ENCODE measurements at regions not wholly inside any gene's neighbourhood (a gene's known extent, or its start where the extent isn't known, plus 50 kb on each side); places are given as distances from the start of the nearest gene placed in this dataset.

DNA sequence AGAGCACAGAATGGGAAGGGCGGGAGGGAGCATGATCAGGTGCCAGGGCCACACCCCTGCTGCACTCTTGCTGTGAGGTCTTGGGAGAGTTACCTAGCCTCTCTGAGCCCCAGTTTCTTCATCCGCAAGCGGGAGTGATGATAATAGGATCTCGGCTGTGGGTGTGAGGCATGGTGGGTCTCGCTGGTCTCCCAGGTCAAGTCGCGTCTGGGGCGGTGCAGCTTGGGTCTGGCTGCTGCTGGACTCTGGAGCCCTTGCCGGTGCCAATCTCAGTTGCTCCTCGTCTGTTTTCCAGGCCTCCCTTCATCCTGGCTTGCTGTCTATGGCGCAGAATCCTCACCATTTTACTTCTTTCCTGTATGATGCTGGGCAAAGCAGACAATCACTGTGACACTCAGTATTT, 130.3 kb upstream of the RAB12 start:
- POLR2A ChIA-PET, result no interaction called here
- ATAC-seq (replicated peaks in 1 of 4), result no peak
- CTCF ChIA-PET, result no interaction called here
- no peaks in the 10 kb centered on the region for H3K9me3 Mint-ChIP-seq
- H3K9me3 ChIP-seq, result no peaks in the 10 kb centered on the region
- H3K4me3 Mint-ChIP-seq, result no peak overlapping the region
- H3K27me3 ChIP-seq (replicated peaks in 1 of 2; ENCODE audit: control insufficient read depth in 2 of 2, extremely low read depth in 1 of 2, insufficient read depth in 2 of 2, low read length in 1 of 2), result peaks cover 0 to 2% of the 10 kb centered on the region in 2 experiments
- no peak overlapping the region for H3K4me3 ChIP-seq (ENCODE audit: control insufficient read depth in 1 of 2, extremely low read depth in 1 of 2, low read length in 1 of 2)
- H3K27ac Mint-ChIP-seq, result no peak overlapping the region
- H3K4me1 Mint-ChIP-seq, result peaks cover 0 to 5% (median 0%) of the 10 kb centered on the region in 3 donors
- H3K4me1 ChIP-seq (ENCODE audit: control insufficient read depth in 1 of 2, extremely low read depth in 1 of 2, insufficient read depth in 2 of 2, low read length in 2 of 2), result no peaks in the 10 kb centered on the region
- WGBS (ENCODE audit: insufficient coverage), result 94% methylated on average over 9 of the region's 11 CpGs
- no peak for DNase-seq
- peaks cover 16 to 24% of the 10 kb centered on the region in 2 donors for H3K27me3 Mint-ChIP-seq
- no peaks in the 10 kb centered on the region for H3K36me3 Mint-ChIP-seq
- no peak overlapping the region for H3K27ac ChIP-seq (ENCODE audit: low read length)
- no peaks in the 10 kb centered on the region for H3K36me3 ChIP-seq (ENCODE audit: control insufficient read depth in 2 of 2, extremely low read depth in 1 of 2, insufficient read depth in 1 of 2, low read length in 1 of 2)

DNA sequence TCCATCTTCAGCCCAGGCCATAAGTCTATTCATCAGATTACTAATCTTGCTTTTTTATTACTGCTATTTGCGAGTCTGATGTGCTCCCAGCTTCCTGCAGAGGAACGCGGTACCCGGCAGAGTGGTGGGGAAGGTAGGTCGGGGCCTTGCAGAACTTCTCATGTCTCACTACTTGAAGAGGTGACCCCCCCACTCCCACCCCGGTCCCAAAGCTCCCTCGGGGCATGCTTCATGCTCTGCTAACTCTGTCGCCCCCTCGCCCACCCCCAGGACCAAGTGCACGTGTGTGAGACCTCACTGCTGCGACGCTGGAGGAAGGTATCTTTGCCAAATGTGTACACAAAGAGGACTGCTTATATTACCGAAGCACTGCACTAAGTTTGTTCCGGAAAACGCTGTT, 129.4 kb upstream of the RAB12 start:
- Histone ChIP-seq H3K9me3 (no peaks in the 10 kb centered on the region), H3K36me3 (ENCODE audit: control insufficient read depth in 2 of 2, extremely low read depth in 1 of 2, insufficient read depth in 1 of 2, low read length in 1 of 2) (no peaks in the 10 kb centered on the region), H3K27me3 (replicated peaks in 1 of 2; ENCODE audit: control insufficient read depth in 2 of 2, extremely low read depth in 1 of 2, insufficient read depth in 2 of 2, low read length in 1 of 2) (peaks cover 0 to 2% of the 10 kb centered on the region in 2 experiments), H3K4me1 (ENCODE audit: control insufficient read depth in 1 of 2, extremely low read depth in 1 of 2, insufficient read depth in 2 of 2, low read length in 2 of 2) (no peaks in the 10 kb centered on the region), H3K4me3 (ENCODE audit: control insufficient read depth in 1 of 2, extremely low read depth in 1 of 2, low read length in 1 of 2) (no peak overlapping the region), H3K27ac (ENCODE audit: low read length) (no peak overlapping the region)
- H3K9me3 Mint-ChIP-seq, result no peaks in the 10 kb centered on the region
- no peak overlapping the region for H3K4me3 Mint-ChIP-seq
- WGBS (ENCODE audit: insufficient coverage), result 93% methylated on average over 3 of the region's 15 CpGs
- no peak overlapping the region for H3K27ac Mint-ChIP-seq
- CTCF ChIA-PET, result no interaction called here
- no peak for DNase-seq
- H3K27me3 Mint-ChIP-seq, result peaks cover 21 to 24% of the 10 kb centered on the region in 2 donors
- POLR2A ChIA-PET, result no interaction called here
- H3K4me1 Mint-ChIP-seq, result peaks cover 0 to 5% (median 0%) of the 10 kb centered on the region in 3 donors
- ATAC-seq (replicated peaks in 1 of 4), result no peak
- H3K36me3 Mint-ChIP-seq, result no peaks in the 10 kb centered on the region

DNA sequence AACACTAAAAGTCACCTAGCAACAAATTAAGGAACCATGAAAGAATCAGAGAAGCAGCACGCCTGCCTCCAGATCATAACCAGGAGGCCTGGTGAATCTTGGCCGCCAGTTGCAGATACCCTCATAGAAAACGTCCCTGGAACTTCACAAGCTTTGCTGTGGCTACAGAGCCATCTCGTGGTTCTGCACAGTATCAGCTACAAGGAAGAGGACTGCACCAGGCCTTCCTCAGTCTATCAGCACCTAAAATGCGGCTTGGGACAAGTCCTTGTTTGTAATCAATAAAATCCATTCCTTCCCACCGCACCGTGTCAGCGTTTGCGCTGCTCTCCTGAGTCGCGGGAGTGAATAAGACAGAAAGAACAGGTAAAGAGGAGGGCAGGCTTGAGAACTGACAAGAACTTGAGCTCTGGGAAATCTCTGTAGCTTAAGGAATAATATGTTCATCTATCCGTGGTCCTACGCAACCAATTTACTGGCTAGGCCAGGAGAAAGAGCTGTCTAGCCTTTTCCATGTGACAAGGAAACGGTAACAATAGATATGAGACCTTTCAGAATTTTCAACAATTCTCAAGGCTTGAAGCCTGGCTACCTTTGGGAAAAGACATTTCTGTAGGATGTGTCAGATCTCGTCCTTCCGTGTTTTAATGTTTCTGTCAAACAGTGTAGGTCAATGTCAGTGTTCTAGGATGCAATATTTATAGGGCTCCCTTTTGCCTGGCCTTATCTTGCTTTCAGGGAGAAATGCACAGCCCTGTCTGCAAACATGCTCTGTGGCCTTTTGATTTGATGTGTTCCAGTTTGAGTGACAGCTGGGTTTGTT, 128.5 kb upstream of the RAB12 start:
- Mint-ChIP-seq H3K36me3 (no peaks in the 10 kb centered on the region), H3K27me3 (peaks cover 19 to 26% of the 10 kb centered on the region in 2 donors), H3K4me1 (peaks cover 0 to 5% (median 0%) of the 10 kb centered on the region in 3 donors), H3K4me3 (no peak overlapping the region), H3K9me3 (no peaks in the 10 kb centered on the region), H3K27ac (no peak overlapping the region)
- ChIA-PET CTCF (no interaction called here), POLR2A (no interaction called here)
- Histone ChIP-seq H3K4me3 (ENCODE audit: control insufficient read depth in 1 of 2, extremely low read depth in 1 of 2, low read length in 1 of 2) (no peak overlapping the region), H3K9me3 (no peaks in the 10 kb centered on the region), H3K4me1 (ENCODE audit: control insufficient read depth in 1 of 2, extremely low read depth in 1 of 2, insufficient read depth in 2 of 2, low read length in 2 of 2) (no peaks in the 10 kb centered on the region), H3K27ac (ENCODE audit: low read length) (no peak overlapping the region), H3K36me3 (ENCODE audit: control insufficient read depth in 2 of 2, extremely low read depth in 1 of 2, insufficient read depth in 1 of 2, low read length in 1 of 2) (no peaks in the 10 kb centered on the region), H3K27me3 (replicated peaks in 1 of 2; ENCODE audit: control insufficient read depth in 2 of 2, extremely low read depth in 1 of 2, insufficient read depth in 2 of 2, low read length in 1 of 2) (peaks cover 0 to 2% of the 10 kb centered on the region in 2 experiments)
- 62% methylated on average over 13 of the region's 16 CpGs for WGBS (ENCODE audit: insufficient coverage)
- ATAC-seq (replicated peaks in 1 of 4) (no peak), DNase-seq (no peak)

DNA sequence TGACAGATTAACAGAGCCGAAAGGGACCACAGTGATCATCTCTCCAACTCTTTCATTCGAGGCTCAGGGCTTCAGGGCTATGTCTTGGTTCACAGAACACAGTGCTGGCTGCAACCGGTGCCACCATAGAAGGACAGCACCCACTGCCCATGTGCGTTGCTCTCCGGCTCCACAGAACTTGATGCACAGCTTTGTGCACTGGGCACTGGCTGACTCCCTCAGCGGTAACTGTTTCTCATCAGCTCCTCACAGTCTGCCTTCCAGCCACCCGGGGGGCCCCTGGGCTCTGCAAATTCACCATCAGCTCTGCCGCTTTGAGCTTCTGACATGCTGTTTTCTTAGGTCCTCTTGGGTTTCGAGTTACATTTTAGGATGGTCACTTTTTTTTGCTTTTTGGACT, 124.3 kb upstream of the RAB12 start:
- no peak overlapping the region for H3K27ac Mint-ChIP-seq
- Histone ChIP-seq H3K9me3 (no peaks in the 10 kb centered on the region), H3K27ac (ENCODE audit: low read length) (no peak overlapping the region), H3K4me3 (ENCODE audit: control insufficient read depth in 1 of 2, extremely low read depth in 1 of 2, low read length in 1 of 2) (no peak overlapping the region), H3K36me3 (ENCODE audit: control insufficient read depth in 2 of 2, extremely low read depth in 1 of 2, insufficient read depth in 1 of 2, low read length in 1 of 2) (no peaks in the 10 kb centered on the region), H3K4me1 (ENCODE audit: control insufficient read depth in 1 of 2, extremely low read depth in 1 of 2, insufficient read depth in 2 of 2, low read length in 2 of 2) (no peaks in the 10 kb centered on the region), H3K27me3 (replicated peaks in 1 of 2; ENCODE audit: control insufficient read depth in 2 of 2, extremely low read depth in 1 of 2, insufficient read depth in 2 of 2, low read length in 1 of 2) (no peaks in the 10 kb centered on the region)
- POLR2A ChIA-PET, result no interaction called here
- no peaks in the 10 kb centered on the region for H3K9me3 Mint-ChIP-seq
- H3K4me1 Mint-ChIP-seq, result no peaks in the 10 kb centered on the region
- no peak for ATAC-seq (replicated peaks in 1 of 4)
- WGBS (ENCODE audit: insufficient coverage), result 79% methylated on average over 9 of the region's 9 CpGs
- no peaks in the 10 kb centered on the region for H3K36me3 Mint-ChIP-seq
- H3K27me3 Mint-ChIP-seq, result peaks cover 9 to 10% of the 10 kb centered on the region in 2 donors
- CTCF ChIA-PET, result no interaction called here
- no peak for DNase-seq
- no peak overlapping the region for H3K4me3 Mint-ChIP-seq

DNA sequence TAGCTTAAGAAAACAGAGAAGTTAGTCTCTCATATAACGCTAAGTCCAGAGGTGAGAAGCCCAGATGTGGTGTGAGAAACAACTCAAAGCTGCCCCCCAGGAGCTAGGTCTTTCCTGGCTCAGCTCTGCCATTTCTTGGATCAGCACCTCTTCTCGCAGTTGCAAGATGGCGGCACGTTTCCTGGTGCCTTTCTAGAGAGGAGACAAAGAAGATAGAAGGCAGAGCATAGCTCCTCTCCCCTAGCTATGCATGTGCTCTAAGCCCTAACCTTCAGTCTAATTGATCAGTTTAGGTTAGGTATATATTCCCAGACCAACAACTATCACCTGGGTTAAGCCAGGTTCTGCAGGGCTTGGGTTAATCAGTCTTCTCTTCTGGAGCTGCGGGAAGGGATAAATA, 119.5 kb upstream of the RAB12 start:
- Histone ChIP-seq H3K27me3 (replicated peaks in 1 of 2; ENCODE audit: control insufficient read depth in 2 of 2, extremely low read depth in 1 of 2, insufficient read depth in 2 of 2, low read length in 1 of 2) (peaks cover 0 to 3% of the 10 kb centered on the region in 2 experiments), H3K27ac (ENCODE audit: low read length) (no peak overlapping the region), H3K36me3 (ENCODE audit: control insufficient read depth in 2 of 2, extremely low read depth in 1 of 2, insufficient read depth in 1 of 2, low read length in 1 of 2) (no peaks in the 10 kb centered on the region), H3K4me1 (ENCODE audit: control insufficient read depth in 1 of 2, extremely low read depth in 1 of 2, insufficient read depth in 2 of 2, low read length in 2 of 2) (no peaks in the 10 kb centered on the region), H3K9me3 (no peaks in the 10 kb centered on the region), H3K4me3 (ENCODE audit: control insufficient read depth in 1 of 2, extremely low read depth in 1 of 2, low read length in 1 of 2) (no peak overlapping the region)
- ChIA-PET CTCF (no interaction called here), POLR2A (no interaction called here)
- peaks cover 5 to 8% of the 10 kb centered on the region in 2 donors for H3K27me3 Mint-ChIP-seq
- H3K36me3 Mint-ChIP-seq, result no peaks in the 10 kb centered on the region
- ATAC-seq (replicated peaks in 1 of 4) (no peak), DNase-seq (no peak)
- no peak overlapping the region for H3K27ac Mint-ChIP-seq
- H3K4me1 Mint-ChIP-seq, result no peaks in the 10 kb centered on the region
- no peak overlapping the region for H3K4me3 Mint-ChIP-seq
- WGBS (ENCODE audit: insufficient coverage), result 86% methylated on average over 1 of the region's 5 CpGs
- peaks cover 0 to 4% (median 0%) of the 10 kb centered on the region in 3 donors for H3K9me3 Mint-ChIP-seq

DNA sequence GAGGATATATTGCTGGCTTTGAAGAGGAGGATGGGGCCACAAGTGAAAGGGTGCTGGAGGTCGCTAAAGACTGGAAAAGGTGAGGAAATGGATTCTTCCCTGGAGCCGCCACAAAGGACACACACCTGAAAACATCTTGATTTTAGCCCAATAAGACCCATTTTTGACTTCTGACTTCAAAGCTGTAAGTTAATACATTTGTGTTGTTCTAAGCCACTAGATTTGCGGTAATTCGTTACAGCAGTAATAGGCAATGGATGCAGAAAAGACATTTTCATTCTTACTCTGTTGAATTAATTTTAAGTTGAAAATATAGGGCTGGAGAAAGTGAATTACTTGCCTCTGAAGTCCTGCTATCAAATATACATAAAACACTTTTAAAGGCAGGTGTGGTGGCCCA, 117.7 kb upstream of the RAB12 start:
- Mint-ChIP-seq H3K4me1 (no peaks in the 10 kb centered on the region), H3K27me3 (peaks cover 5 to 11% of the 10 kb centered on the region in 2 donors), H3K9me3 (peaks cover 0 to 4% (median 0%) of the 10 kb centered on the region in 3 donors), H3K4me3 (no peak overlapping the region), H3K36me3 (no peaks in the 10 kb centered on the region), H3K27ac (no peak overlapping the region)
- Histone ChIP-seq H3K4me1 (ENCODE audit: control insufficient read depth in 1 of 2, extremely low read depth in 1 of 2, insufficient read depth in 2 of 2, low read length in 2 of 2) (no peaks in the 10 kb centered on the region), H3K36me3 (ENCODE audit: control insufficient read depth in 2 of 2, extremely low read depth in 1 of 2, insufficient read depth in 1 of 2, low read length in 1 of 2) (no peaks in the 10 kb centered on the region), H3K27ac (ENCODE audit: low read length) (no peak overlapping the region), H3K4me3 (ENCODE audit: control insufficient read depth in 1 of 2, extremely low read depth in 1 of 2, low read length in 1 of 2) (no peak overlapping the region), H3K9me3 (no peaks in the 10 kb centered on the region), H3K27me3 (replicated peaks in 1 of 2; ENCODE audit: control insufficient read depth in 2 of 2, extremely low read depth in 1 of 2, insufficient read depth in 2 of 2, low read length in 1 of 2) (peaks cover 0 to 3% of the 10 kb centered on the region in 2 experiments)
- CTCF ChIA-PET, result no interaction called here
- no peak for DNase-seq
- 60% methylated on average over 1 of the region's 4 CpGs for WGBS (ENCODE audit: insufficient coverage)
- POLR2A ChIA-PET, result no interaction called here
- ATAC-seq (replicated peaks in 1 of 4), result no peak

Measured in T-cell (primary cell).